GM21423 (cell line): ENCODE measurements at regions not wholly inside any gene's neighbourhood (a gene's known extent, or its start where the extent isn't known, plus 50 kb on each side); places are given as distances from the start of the nearest gene placed in this dataset.

Source experiments
- ATAC-seq: cut with Tn5 transposase; IDR thresholded peaks from one replicate; pipeline ENCODE4 v1.9.1; 2021; ENCODE audit warnings: mild to moderate bottlenecking, moderate library complexity; ENCODE audit not compliant: unreplicated experiment

DNA sequence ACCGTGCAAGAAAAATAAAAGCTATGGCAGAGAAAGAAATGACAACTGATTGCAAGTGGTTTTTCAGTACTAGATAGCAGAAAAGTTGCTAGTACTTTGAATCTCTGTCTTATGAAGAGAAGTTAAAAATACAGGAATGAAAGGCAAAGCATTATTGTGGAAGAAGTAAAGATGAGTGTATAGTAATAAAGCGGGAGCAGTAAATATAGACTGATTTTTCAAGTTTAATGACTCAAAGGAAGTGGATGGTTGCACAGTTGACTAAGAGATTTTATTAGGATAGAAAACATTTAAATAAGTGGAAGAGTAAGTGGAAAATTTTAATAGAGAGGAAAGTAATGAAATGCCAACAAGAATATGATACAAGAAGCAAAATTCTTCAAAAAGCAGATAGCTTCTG, 1076.1 kb upstream of the CADM2 start:
- no peak for ATAC-seq

GRCh38 chr3:83890039-83890762, 1068.6 kb upstream of the CADM2 start:
- ATAC-seq = no peak

- ATAC-seq = no peak
Observed at GRCh38 chr3:83890763-83891135, 1068.0 kb upstream of the CADM2 start.

GRCh38 chr3:83894223-83894622, 1064.6 kb upstream of the CADM2 start:
- ATAC-seq = no peak

DNA sequence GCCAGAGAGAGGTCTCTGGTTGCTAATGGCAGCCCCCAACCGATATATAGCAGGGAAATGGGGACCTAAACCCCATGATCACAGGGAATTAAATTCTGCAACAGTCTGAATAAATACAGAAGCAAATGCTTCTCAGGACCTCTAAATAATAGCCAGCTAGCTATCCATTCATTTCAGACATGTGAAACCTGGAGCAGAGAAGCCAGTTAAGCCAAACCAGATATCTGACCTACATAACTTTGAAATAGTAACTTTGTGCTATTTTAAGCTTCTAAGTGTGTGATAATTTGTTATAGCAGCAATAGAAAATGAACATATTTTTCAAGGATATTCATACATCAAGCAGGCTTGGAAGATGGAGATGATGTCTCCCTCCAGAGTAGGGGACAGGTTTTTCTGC, 1062.9 kb upstream of the CADM2 start:
- no peak for ATAC-seq

DNA sequence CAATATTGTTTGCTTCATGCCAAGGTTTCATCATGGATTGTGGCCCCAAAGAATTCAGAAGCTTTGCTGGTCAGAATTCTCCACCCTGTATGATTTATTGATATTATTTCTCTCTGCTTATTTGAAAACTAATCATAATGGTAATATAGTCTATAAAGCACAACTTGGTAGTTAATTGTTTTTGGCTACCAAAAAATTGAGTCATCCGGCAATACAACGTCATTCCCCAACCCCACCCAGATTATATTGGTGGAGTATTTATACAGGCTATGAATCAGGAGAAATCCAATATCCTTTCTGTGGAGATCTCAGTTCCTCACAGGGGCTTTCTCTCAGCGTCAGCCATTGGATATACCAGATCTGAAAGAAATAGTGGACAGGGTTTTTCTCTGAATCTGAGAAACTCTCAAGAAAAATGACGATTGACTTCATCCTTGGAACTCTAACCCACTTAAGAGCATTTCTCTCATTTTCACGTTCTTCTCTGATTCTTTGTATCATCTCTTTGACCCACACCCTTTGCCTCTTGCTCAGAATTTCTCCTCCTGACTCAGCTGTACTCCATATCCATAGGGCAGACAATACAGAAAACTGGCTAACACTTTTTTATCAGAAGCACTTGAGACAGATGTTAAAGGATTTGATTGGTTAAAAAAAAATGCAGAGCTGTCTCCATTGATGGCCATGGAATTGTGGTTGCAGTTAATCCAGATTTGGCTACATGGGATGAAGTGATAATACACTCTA, 1055.8 kb upstream of the CADM2 start:
- ATAC-seq = no peak

DNA sequence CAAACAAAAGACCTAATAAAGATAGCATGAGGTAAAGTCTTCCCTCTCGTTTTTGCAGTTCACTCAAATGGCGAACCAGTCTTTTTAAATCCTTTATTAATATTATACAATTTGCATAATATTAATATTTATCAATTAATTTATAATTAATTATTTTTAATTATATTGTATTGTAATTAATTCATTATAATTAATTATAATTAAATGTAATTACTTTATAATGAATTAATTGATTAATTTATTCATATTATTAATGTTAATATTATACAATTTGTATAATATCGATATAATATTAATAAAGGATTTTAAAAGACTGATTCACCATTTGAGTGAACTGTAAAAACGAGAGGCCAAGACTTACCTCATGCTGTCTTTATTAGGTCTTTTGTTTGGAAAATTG, 1045.4 kb upstream of the CADM2 start:
- ATAC-seq = no peak

DNA sequence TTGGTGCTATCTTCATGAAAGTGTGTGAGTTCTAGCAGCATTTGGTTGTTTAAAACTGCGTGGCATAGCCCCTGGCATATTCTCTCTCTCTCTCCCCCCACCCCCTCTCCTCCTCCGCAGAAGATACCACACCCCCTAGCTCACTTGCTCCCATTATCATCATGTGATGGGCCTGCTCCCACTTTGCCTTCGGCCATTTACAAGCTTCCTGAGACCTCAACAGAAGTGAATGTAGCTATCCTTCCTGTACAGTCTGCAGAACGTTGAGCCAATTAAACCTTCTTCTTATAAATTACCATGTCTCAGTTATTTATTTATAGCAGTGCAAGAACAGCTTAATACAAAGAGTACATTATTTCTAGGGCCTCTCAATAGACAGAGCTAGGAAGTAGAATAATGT, 1032.5 kb upstream of the CADM2 start:
- ATAC-seq = no peak

DNA sequence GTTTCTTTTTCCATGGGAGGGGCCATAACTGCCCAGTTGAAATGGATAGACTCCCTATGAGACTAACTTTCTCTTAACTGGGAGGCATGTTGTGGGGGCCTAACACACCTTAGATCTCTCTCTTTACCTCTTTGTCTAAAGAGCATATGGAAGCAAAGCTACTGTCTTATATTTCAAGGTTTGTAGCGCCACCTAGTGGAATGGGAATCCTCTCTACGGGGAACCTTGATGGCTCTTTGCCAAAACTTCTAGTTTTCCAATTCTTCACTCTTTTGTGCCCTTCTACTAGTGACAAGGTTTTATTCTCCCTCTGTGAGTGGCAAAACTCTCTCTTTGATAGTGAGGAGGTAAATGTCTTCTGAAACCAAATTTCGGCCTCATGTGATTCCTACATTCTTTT, 1030.4 kb upstream of the CADM2 start:
- no peak for ATAC-seq

- no peak for ATAC-seq
Observed at GRCh38 chr3:83928903-83929302, 1029.9 kb upstream of the CADM2 start.

GRCh38 chr3:83934192-83935021, 1024.4 kb upstream of the CADM2 start:
- no peak for ATAC-seq

GRCh38 chr3:83938491-83938890, 1020.3 kb upstream of the CADM2 start:
- no peak for ATAC-seq

DNA sequence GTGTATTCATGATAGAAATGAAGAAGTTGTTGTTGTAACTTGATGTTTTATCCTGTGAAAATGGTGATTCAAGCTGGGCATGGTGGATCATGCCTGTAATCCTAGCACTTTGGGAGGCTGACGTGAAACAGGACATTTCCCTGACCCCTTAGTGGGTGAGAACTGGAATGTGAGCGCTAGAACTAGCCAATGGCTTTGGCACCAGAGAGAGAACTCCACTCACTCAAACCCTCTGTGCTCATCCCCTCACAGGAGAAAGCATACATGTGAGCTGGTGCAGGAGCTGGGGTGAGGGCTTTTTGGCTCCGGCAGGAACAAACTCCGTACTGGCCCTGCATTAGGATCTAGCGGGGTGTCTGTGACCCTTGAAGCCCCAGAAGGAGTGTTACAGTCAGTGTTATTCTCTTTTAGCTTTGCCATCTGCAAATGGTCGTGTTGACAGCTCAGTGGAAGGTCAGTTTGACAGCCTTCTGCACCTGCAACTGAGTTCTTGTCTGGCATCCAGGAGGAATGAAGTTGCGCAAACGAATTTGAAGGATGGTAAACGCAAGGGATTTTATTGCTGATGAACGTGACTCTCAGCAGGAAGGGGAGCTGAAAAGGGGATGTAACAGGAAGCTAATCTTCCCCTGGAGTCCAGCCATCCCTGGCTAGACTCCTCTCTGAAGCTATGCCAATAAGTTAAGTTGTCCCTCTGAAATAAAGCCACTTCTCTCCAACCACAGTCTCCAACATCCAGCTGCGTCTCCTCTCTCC, 1016.6 kb upstream of the CADM2 start:
- ATAC-seq = no peak

DNA sequence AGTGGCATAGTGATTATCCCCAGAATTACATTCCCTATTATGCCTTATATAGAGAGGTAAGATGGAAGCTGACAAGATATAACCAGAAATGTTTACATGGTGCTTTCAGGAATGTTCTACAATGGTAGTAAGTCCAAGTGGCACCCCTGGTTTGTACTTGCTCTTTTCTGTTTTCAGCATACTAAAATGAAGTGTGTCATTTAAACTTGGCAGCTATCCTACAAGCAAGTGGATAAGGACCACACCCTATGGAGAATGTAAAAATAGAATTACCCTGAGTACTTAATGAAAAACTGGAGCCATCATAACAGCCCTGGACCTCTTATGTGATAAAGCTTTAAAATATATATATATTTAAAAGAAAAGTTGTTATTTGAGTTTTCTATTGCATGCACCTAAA, 1012.7 kb upstream of the CADM2 start:
- no peak for ATAC-seq

- ATAC-seq = no peak
Observed at GRCh38 chr3:83946554-83946953, 1012.2 kb upstream of the CADM2 start.

GRCh38 chr3:83948771-83949170, 1010.0 kb upstream of the CADM2 start:
- no peak for ATAC-seq

GRCh38 chr3:83953417-83954089, 1005.2 kb upstream of the CADM2 start:
- ATAC-seq = no peak

GRCh38 chr3:83956431-83956830, 1002.4 kb upstream of the CADM2 start:
- ATAC-seq = no peak

DNA sequence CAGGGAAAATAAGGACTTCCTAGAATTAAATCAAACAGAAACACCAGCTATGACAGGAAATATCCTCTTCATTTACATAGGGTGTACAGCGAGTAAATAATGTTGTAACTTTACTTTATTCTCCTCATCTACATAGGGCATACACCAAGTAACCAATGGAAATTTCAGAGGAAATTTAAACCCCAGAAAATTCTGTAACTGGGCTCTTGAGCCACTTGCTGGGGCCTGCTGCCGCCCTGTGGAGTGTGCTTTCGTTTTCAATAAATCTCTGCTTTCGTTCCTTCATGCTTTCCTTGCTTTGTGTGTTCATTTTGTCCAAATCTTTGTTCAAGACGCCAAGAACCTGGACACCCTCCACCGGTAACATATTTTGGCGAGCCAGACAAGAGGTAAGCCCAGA, 990.4 kb upstream of the CADM2 start:
- no peak for ATAC-seq

GRCh38 chr3:83971666-83972065, 987.1 kb upstream of the CADM2 start:
- ATAC-seq = no peak

DNA sequence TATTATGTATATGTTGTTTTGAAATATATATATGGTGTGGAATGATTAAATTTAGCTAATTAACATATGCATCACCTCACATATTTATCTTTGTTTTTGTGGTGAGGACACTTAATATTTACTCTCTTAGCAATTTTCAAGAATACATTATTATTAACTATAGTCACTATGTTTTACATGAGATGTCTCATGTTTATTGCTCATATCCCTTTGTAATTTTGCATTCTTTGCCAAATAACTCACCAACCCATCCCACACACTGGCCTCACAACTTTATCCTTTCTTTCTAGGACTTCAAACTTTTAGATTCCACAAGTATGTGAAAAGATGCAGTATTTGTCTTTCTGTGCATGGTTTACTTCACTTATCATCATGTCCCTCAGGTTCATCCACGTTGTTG, 950.2 kb upstream of the CADM2 start:
- ATAC-seq = no peak
